ENCODE measurements at regions not wholly inside any gene's neighbourhood (a gene's known extent, or its start where the extent isn't known, plus 50 kb on each side); places are given as distances from the start of the nearest gene placed in this dataset.

DNA sequence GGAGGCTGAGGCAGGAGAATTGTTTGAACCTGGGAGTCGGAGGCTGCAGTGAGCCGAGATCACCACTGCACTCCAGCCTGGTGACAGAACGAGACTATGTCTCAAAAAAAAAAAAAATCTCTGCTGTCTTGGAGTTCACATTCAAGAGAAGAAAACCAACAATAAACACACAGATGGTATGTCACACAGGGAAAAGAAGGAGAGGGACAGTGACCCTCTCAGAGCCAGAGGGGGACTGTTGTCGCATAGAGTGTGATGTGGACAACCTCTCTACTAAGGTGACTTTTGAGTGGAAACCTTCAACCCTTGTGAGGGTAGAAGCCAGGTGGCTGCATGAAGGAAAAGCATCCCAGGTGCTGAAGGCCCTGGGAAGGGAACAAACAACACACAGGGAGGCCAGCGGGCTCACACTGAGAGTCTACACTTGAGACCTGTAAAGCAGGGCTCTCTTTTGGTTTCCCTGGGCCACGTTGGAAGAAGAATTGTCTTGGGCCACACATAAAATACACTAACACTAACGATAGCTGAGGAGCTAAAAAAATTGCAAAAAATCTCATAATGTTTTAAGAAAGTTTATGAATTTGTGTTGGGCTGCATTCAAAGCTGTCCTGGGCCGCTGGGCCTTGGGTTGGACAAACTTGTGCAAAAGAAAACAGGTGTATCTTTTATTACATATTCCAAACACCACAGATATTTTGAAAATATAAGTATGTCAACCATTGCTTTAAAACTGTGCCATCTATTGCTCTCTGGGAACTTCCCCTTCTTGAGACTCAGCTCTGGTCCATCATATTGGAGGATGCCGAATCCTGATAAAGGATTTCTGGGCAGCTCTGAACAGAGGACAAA lies 136.0 kb downstream of the DDX1 start:
- DNase-seq (ENCODE audit: low read depth in 1 of 2, low spot score in 1 of 2) = no peak
- in situ Hi-C loops (cut with HindIII; ENCODE audit: low pct_unique_long_range_greater_than_20kb, low sequenced_read_pairs) = no loop called here
- no peak for TF ChIP-seq JUND (IDR thresholded peaks at IDR 0.05; ENCODE audit: low read depth)

DNA sequence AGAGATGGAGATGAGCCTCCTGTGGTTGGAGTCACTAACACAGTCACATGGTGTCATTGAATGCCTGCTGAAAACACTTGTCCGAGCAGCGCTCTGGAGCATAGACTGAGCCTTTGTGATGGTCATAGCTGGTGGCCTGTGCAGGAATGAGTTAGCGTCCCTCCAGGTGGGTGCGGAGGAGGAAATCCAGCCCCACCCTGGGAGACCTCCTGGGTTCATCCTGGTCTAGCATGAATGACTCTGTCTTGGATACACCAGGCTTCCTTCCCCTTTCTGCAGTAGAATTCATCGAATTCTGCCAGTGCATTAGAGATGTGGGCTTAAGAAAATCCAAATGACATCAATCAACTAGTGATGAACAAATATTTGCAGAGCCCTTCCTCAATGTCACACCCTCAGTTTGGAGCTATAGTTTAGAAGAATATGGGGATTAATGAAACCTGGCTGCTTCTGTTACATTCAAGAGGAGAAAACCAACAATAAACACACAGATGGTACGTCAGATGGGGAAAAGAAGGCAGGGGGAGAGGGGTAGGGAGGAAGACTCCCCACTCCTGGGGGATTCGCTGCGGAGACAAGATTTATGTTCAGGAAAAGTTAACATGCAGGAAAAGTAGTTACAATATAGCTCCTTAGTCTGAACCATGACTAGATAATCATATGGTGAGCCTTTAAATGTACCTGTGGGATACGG lies 136.7 kb downstream of the DDX1 start:
- no peak for TF ChIP-seq JUND (IDR thresholded peaks at IDR 0.05; ENCODE audit: low read depth)
- in situ Hi-C loops (cut with HindIII; ENCODE audit: low pct_unique_long_range_greater_than_20kb, low sequenced_read_pairs) = no loop called here
- no peak for DNase-seq (ENCODE audit: low read depth in 1 of 2, low spot score in 1 of 2)

DNA sequence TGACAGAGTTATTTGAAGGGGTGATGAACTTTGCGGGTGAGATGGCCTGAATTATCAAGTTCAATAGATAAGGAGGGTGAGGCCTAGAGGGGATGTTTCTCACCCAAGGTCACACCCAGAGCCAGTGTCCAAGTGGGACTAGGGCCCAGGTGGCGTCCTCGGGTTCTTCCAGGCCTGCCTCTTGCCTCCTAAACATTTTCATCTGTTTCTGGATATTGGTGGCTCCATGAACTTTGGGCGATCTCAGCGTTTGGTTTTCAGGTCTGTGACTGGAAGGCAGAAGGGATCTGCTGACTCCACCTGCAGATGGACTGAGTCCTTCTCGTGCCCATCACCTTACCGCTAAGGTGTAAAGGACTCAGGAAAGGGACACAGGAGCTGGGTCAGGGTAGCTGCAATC lies 137.3 kb downstream of the DDX1 start:
- no peak for DNase-seq (ENCODE audit: low read depth in 1 of 2, low spot score in 1 of 2)
- no peak for TF ChIP-seq JUND (IDR thresholded peaks at IDR 0.05; ENCODE audit: low read depth)
- in situ Hi-C loops (cut with HindIII; ENCODE audit: low pct_unique_long_range_greater_than_20kb, low sequenced_read_pairs) = no loop called here

DNA sequence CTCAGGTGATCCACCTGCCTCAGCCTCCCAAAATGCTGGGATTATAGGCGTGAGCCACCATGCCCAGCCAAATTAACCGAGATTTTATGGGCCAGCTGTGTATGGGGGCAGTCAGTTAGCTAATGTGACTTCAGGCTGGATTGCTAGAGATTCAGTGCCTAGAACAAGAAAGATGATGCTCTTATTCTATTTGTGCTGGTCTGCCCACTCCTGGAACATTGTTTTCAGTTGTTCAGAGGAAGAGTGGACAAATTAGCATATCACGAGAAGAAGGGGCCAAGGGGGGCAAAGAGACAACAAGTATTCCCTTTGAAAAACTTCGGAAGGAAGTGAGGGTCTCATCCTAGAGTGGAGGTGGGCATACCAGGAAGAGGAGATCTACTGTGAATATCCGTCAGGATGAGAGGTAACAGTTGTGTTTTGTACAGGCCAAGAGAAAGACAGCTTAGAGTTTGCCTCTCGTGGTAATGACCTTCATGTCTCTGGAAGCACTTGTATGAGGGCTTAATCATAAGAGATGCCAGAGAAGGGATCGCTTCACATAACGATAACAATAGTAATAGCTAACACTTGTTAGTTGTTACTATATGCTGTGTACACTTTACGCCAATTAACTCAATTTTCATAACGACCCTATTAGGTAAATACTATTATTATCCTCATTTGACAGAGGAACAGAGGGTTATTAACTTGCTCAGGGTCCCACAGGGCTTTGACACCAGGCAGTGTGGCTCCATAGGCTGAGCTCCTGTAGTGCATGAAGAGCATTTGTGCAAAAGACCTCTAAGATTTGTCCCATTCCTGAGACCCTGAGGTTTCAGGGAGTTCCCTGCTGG lies 138.3 kb downstream of the DDX1 start:
- no peak for DNase-seq (ENCODE audit: low read depth in 1 of 2, low spot score in 1 of 2)
- no peak for TF ChIP-seq JUND (IDR thresholded peaks at IDR 0.05; ENCODE audit: low read depth)
- in situ Hi-C loops (cut with HindIII; ENCODE audit: low pct_unique_long_range_greater_than_20kb, low sequenced_read_pairs) = no loop called here

DNA sequence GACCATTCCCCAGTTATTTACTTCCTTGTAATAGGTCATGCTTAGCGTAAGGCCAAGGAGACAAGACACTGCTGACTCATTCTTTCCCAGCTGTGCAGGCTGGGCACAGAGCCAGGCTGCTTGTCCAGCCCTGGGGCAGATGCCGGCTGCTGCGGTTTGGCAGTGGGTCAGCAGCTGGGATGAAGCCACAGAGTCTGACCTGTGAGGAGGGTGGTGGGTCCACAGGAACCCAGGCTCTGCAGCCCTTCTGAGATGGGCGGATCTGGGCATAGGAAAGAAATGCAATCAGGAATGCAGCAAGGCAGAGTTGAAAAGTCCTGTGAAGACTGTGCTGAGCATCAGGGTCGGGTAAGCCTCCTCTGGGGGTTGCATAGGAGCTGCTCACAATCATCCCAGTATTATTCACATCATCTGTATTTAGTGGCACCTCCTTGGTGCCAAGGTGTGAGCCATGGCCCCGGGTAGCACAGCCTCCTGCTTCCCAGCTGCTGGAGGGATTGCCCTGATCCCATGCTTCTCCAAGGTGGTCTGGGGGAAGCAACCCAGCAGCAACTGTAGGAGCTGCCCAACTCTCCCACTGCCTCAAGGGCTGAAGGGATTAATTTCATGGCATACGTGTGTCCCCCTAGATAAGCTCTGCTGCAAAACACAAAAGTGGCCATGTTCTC lies 139.0 kb downstream of the DDX1 start:
- peak in 1 of 2 experiments; percentile 67 for DNase-seq (ENCODE audit: low read depth in 1 of 2, low spot score in 1 of 2)
- in situ Hi-C loops (cut with HindIII; ENCODE audit: low pct_unique_long_range_greater_than_20kb, low sequenced_read_pairs) = no loop called here
- TF ChIP-seq JUND (IDR thresholded peaks at IDR 0.05; ENCODE audit: low read depth) = no peak

DNA sequence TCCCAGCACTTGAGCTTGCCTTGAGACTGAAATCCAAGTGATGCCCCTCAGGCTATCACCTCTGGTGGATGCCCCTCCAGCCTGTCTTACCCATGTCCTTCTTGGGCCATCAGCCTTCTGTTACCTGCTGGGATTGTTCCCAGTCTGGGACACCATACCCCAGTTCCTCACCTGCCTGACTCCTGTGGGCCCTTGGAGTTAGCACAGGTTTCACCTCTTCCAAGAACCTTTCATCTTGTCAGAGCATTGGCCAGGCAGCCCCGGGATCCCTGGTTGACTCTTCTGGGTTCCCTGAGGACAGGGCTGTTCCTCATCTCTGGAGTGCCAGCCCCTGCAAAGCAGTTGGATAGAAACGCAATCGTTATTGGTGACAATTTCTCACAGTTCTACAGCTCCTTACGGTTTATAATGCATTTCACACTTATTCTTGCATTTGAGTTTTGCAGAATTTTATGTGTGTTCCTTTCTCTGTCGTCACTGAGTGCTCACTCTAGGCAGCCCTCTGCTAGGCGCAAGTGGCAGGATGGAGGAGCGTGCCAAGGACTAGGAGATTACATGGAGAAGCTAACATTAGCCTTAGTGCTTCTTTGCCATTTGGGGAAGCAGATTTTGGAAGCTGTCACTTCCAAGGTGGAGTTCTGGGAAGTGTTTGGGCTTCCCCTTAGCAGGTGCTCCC lies 139.7 kb downstream of the DDX1 start:
- no peak for DNase-seq (ENCODE audit: low read depth in 1 of 2, low spot score in 1 of 2)
- TF ChIP-seq JUND (IDR thresholded peaks at IDR 0.05; ENCODE audit: low read depth) = no peak
- in situ Hi-C loops (cut with HindIII; ENCODE audit: low pct_unique_long_range_greater_than_20kb, low sequenced_read_pairs) = no loop called here

DNA sequence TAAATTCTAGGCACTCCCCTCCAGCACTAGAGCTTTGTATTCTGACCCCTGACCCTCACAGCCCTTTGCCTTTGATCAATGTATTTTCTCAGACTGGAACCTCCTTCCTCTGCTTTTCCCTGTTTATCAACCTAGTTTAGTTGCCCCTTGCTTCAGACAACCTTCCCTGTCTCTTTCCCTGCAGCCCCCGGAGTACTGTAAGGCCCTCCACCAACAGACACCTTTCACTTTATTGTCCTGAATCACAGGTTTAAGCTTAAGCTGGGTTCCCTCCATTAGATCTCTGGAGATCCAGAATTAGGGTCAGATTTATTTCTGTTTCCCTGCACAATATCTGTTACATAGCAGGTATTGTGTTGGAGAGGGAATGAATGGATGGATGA lies 140.2 kb downstream of the DDX1 start:
- TF ChIP-seq JUND (IDR thresholded peaks at IDR 0.05; ENCODE audit: low read depth) = no peak
- no peak for DNase-seq (ENCODE audit: low read depth in 1 of 2, low spot score in 1 of 2)
- in situ Hi-C loops (cut with HindIII; ENCODE audit: low pct_unique_long_range_greater_than_20kb, low sequenced_read_pairs) = no loop called here

DNA sequence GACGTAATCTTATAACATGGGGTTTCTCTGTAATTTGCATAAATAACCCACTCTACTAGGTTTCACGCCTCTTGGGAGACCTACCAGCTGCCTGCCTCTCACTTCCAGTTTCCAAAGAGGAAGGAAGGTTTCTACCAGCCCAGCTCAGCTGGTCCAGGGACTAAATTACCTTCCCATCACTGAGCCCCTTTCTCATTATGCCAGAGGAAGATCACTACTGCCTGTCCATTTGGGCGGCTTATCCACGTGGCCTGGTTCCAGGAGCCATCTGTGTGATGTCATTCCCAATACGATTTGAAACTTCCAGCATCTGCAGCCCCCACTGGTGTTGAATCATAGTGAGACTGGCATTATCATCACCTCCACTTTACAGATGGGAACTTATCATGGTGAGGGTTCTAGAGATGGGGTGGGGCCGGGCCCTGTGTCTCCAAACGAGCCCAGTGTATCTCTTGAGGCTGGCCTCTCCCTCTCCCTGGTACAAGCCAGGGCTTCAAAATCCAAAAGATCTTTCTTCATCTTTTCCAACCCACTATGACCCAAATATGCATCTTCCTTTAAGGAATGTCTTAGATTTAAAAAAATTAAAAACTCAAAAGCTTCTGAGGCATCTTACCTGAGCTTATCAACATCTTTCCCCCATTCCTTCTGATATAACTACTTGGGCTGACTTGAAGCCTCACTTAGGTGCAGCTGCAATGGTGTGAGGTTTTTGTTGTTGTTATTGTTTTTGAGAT lies 140.8 kb downstream of the DDX1 start:
- DNase-seq (ENCODE audit: low read depth in 1 of 2, low spot score in 1 of 2) = no peak
- in situ Hi-C loops (cut with HindIII; ENCODE audit: low pct_unique_long_range_greater_than_20kb, low sequenced_read_pairs) = no loop called here
- no peak for TF ChIP-seq JUND (IDR thresholded peaks at IDR 0.05; ENCODE audit: low read depth)

DNA sequence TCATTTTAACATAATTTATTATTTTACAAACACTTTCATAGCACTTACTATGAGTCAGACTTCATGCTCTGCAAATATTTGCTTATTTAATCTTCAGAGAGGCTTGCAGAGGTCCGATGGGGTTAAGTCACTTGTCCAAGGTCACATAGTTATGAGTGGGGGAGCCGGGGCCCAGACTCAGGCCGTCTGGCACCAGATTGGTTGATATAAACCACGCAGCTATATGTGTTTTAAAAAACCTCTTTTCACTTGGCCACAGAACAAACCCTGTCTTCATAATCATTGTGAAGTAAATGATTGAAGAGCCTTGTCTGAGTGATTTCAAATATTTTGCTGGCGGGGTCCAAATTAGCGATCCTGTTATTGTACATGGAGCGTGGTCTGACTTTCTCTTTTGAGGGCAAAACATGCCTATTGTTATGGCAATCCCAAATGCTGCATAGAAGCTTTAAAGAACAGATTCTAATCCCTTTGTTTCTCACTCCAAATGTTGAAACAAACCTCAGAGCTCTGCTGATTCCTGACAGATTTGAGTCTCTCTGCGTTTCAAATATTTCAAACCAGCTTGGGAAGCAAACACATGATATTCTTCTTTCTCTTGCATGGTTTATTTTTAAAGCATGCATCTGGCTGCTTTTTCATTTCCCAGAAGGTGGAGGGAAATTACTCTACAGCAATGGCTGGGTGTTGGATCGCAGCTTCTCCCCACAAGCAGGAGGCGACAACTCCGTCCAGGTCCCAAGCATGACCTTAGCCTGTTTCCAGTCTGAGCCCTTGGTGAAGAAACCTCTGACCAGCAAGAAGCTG lies 142.4 kb downstream of the DDX1 start:
- TF ChIP-seq JUND (IDR thresholded peaks at IDR 0.05; ENCODE audit: low read depth) = no peak
- DNase-seq (ENCODE audit: low read depth in 1 of 2, low spot score in 1 of 2) = no peak
- in situ Hi-C loops (cut with HindIII; ENCODE audit: low pct_unique_long_range_greater_than_20kb, low sequenced_read_pairs) = no loop called here

DNA sequence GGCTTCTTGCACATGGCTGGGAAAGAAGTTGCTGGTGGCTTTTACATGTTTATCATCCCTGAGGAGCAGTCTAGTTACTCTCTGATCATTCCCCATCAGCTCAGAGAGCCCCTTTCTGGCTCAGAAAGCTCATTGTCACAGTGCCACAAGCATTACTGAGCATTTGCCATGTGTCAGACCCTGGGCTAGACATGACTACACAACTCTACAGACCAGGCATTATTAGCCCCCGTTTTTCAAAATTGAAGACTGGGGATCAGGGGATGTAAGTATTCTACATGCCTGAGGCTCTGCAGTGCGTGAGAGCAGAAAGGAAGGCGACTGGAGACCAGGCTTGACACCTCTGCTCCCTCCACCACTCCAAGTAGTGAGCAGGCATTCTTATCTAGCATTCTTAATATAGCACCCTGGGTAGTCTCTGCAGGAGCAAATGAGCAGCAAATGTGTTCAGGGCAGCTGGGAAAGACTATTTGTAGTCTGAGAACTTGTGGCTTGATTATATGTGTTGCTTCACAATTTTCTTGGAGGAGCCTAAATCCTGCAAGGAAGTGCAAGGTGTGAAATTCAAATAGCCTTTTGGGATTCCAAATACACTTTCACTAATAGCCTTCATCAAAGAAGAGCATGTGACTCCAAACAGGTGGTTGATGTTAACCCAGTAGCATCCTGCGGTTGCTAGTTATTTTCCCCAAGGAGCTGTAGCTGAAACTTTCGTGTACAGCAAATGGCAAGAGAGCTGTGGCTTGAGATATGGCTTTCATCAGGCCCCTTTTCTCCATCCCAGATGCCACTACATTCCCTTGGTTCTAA lies 143.2 kb downstream of the DDX1 start:
- no peak for TF ChIP-seq JUND (IDR thresholded peaks at IDR 0.05; ENCODE audit: low read depth)
- DNase-seq (ENCODE audit: low read depth in 1 of 2, low spot score in 1 of 2) = no peak
- in situ Hi-C loops (cut with HindIII; ENCODE audit: low pct_unique_long_range_greater_than_20kb, low sequenced_read_pairs) = no loop called here

All from T47D (cell line).